HL-60 (cell line): ENCODE measurements at regions not wholly inside any gene's neighbourhood (a gene's known extent, or its start where the extent isn't known, plus 50 kb on each side); places are given as distances from the start of the nearest gene placed in this dataset.

Source experiments
- POLR2AphosphoS5 ChIP-seq: IDR thresholded peaks from 2 replicates; pipeline ENCODE4 v1.6.1; 2012; ENCODE audit warnings: low read depth
- TF ChIP-seq, protein P1 (sequence below): IDR thresholded peaks from 2 replicates; pipeline ENCODE4 v1.6.1; 2012; ENCODE audit warnings: low read depth; ENCODE audit not compliant: insufficient replicate concordance

DNA sequence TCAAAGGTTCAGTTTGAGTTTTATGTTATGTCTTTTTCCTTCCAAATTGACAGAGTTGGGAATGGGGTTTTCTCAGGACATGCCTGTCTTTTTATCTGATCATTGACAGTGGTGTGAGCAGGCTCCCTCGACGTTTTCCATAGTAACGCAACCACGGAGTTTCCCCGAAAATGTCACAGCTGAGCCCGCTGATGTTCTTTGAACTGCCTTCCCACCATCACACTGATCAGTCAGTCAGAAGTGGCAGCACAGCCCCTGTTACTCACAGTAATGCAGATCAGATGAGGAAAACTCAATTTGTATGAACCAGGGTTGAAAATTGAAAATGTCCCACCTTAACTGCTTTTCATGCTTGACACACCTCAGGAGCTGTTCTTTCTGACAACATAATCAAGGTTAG is 210.4 kb downstream of the NECTIN3 start:
- TF ChIP-seq POLR2AphosphoS5 = no peak
- TF ChIP-seq, protein P1, sequence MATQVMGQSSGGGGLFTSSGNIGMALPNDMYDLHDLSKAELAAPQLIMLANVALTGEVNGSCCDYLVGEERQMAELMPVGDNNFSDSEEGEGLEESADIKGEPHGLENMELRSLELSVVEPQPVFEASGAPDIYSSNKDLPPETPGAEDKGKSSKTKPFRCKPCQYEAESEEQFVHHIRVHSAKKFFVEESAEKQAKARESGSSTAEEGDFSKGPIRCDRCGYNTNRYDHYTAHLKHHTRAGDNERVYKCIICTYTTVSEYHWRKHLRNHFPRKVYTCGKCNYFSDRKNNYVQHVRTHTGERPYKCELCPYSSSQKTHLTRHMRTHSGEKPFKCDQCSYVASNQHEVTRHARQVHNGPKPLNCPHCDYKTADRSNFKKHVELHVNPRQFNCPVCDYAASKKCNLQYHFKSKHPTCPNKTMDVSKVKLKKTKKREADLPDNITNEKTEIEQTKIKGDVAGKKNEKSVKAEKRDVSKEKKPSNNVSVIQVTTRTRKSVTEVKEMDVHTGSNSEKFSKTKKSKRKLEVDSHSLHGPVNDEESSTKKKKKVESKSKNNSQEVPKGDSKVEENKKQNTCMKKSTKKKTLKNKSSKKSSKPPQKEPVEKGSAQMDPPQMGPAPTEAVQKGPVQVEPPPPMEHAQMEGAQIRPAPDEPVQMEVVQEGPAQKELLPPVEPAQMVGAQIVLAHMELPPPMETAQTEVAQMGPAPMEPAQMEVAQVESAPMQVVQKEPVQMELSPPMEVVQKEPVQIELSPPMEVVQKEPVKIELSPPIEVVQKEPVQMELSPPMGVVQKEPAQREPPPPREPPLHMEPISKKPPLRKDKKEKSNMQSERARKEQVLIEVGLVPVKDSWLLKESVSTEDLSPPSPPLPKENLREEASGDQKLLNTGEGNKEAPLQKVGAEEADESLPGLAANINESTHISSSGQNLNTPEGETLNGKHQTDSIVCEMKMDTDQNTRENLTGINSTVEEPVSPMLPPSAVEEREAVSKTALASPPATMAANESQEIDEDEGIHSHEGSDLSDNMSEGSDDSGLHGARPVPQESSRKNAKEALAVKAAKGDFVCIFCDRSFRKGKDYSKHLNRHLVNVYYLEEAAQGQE = no peak
